GM18511 (cell line): ENCODE measurements at regions not wholly inside any gene's neighbourhood (a gene's known extent, or its start where the extent isn't known, plus 50 kb on each side); places are given as distances from the start of the nearest gene placed in this dataset.
"Not testable (repeated sequence)": the region's sequence is repeated elsewhere in the genome, so short reads cannot be mapped to it uniquely, and the experiment has no call there.

ENCODE experiments used
- ATAC-seq: cut with Tn5 transposase; IDR thresholded peaks from one replicate; pipeline ENCODE4 v1.9.1; 2021; ENCODE audit warnings: mild to moderate bottlenecking, moderate library complexity; ENCODE audit not compliant: unreplicated experiment

DNA sequence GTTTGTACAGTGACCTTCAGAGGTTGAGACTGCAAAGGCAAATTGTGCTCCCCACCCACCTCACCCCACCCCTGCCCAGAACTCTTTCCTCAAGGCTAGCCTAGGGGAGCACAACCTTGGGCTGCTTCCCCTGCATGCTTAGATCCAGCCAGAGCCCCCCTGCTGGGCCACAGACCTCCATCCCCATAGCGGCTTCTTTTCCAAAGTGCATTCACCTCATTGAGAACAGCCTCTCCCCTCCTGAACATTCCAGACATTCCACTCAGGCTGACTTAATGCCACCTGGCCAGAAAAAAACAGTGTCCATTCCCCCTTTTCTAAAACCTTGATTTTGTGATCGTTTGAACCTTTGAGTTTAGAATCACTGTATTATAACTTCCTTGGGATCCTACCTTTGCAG lies 124.4 kb upstream of the TOPAZ1 start:
- no peak for ATAC-seq

DNA sequence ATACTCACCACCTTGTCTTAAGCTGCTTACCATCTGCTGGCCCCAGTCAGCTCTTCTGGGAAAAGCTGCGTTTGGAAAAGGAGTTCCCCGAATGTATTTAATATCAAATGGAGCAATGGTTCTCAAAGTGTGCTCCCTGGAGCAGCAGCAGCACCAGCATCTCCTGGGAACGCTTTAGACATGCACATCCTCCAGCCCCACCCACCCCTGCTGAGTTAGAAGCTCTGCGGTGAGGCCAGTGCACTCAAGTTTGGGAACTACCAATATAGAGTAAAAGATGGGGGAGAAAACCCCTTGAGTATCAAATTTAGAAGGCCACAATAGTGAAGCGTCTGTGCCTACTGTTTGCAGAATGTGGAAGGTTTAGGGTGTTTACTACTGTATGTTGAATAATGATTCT lies 124.0 kb upstream of the TOPAZ1 start:
- ATAC-seq, result no peak

DNA sequence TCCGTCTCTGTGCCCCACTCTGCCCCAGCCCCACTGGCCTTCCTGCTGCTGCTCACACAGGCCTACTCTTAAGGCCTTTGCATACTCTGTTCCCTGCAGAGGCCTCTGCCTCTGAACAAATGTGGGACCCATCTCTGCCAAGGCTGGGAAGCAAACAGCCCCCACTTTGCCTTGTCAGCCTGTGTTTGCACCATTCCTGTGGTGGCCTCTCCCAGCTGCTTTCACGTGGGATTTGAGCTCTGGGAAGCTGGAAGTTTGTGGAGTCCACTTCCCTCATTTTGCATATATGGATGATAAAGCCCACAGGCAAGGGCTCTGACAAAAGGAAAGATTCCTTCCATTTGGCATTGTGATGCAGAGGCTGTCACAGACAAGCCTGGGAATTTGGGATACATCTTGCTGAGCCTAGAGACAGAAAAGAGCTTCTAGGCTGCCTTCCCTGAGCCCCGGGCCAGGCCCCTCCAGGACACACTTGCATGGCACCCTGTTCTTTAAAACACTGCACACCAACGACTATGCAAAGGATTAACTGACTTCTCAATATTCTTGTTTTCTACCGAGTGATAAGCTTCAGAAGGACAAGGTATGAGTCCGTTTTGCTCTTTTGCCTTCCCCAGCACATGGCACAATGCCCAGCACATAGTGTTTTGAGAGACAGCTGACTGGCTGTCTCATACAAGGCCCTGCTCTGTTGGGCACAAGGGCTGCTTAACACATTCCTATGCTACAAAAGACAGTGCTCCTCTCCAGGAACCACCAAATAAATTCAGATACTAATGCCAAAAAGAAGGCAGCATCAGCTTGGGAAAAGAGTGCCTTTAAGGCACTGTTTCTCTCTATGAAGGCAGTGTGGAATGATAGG lies 120.7 kb upstream of the TOPAZ1 start:
- ATAC-seq, result no peak

DNA sequence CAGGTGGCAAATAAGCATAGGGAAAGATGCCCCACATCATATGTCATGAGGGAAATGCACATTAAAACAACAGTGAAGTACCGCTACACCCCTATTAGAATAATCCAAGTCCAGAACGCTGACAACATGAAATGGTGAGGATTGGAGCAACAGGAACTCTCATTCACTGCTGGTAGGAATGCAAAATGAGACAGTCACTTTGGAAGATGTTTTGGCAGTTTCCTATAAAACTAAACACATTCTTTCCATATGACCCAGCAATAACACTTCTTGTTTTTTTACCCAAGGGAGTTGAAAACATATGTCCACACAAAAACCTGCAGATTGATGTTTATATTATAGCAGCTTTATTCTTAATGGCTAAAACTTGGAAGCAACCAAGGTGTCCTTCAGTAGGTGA lies 116.4 kb upstream of the TOPAZ1 start:
- no peak for ATAC-seq

DNA sequence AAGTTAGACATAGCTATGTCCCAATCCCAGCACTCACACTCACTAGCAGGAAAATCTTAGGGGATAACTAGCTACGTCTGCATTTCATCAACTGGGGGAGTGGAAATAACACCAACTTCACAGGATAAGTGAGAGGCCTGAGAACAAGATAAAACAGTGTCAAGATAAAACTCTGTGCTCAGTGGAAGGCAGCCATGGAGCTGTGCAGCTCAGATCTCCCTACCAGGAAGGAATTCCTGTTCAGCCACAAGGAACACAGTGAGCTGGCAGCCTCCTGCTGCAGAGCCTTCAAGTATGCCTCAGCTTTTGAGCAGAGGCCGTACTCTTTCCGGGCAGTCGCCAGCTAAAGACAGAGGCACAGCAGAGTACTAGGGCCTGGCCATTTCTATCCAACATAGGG lies 115.8 kb upstream of the TOPAZ1 start:
- ATAC-seq, result no peak

DNA sequence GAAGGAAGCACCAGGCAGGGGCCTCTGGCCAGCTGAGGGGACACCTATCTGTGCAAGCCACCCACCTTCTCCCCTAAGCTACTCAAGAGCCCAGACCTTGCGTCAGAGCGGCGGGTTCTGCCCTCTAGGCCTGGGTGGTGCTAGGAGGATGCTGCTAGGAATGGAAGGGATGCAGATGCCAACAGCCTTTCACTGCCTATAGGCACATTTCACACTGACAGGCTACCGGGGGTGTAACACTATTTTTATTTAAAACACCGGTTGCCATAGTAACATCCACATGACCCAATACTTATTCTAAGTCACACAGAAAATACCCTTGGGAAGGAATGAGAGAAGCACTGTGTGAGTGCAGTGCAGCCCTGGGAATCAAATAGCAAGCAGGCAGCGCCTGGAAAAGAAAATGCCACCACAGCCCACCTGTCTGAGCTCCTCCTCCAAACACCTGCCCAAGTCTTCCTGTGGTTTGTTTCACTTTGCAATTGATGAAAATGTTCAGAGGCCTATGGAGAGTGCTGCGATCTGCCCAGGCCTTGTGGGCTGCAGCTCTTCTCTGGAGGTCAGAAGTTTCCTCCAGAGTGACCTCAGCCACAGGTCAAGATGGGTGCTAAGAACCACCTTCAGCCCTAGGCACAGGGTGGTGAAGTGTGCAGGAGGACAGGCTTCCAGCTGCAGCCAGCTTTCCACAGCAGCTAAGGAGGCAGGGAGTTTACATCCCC lies 113.5 kb upstream of the TOPAZ1 start:
- no peak for ATAC-seq

DNA sequence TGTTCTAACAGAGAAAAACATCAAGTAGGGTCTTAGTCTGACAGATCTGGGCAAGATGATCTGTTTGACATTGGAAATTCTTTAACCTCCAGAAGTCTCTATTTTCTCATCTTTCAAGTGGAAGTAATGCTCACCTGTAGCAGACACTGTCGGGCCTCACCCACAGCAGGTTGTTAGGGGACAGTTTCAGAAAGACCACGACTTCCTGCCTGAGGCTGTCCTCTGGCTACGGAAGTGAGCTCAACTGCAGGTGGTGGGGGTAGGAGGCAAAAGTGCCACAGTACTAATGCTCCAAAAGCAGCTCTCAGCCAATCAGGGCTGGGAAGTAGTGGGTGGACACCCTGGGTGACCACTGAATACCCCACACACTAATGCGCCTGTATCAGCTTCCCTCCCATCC lies 111.4 kb upstream of the TOPAZ1 start:
- no peak for ATAC-seq

DNA sequence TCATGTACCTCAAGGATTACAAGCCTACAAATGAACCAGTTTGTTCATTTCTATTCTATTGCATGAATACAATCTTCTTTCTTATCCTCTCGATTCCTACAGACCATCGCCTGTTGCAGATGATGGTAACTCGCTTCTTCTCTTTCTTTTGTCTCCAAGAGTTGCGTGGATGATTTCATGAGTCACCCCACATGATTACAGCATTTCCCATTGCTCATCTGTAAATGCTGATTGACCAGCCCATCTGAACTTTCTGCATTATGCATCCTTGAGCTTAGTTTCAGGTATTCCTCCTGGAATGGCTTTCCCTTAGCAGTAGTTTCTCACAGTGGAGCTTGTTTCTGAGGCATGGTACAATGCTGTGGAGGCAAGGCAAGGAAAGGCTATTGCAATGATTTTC lies 109.6 kb upstream of the TOPAZ1 start:
- no peak for ATAC-seq

DNA sequence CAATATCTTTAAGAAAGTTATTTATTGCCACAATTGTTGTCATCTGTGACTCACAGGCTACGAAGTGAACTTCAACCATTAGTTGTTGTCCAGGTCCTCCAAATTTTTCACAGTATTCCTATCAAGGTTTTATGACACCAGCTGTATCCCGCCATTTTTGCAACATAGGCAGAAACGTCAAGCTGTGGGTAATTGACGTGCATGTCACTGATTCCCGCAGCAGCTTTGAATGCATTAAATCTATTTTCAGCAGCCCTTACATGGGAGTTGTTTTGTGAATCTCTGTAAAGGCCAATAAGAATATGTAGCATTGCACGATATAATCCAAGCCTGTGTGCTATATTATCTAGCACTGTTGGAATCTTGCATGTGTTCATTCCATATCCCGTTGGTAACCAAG lies 109.1 kb upstream of the TOPAZ1 start:
- no peak for ATAC-seq

DNA sequence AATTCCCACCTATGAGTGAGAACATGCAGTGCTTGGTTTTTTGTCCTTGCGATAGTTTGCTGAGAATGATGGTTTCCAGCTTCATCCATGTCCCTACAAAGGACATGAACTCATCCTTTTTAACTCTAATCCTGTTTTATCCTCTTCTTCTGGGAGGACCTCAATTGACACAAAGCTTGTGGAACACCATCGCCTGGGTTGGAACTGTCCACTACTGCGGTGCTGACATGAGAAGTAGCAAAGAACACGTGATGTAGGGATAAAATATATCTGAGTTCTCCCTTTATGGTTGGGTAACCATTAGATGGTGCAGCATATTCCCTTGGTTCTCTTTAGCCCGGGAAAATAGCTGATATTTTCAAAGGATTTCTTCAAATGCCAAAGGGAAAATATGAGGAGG lies 105.3 kb upstream of the TOPAZ1 start:
- no peak for ATAC-seq

DNA sequence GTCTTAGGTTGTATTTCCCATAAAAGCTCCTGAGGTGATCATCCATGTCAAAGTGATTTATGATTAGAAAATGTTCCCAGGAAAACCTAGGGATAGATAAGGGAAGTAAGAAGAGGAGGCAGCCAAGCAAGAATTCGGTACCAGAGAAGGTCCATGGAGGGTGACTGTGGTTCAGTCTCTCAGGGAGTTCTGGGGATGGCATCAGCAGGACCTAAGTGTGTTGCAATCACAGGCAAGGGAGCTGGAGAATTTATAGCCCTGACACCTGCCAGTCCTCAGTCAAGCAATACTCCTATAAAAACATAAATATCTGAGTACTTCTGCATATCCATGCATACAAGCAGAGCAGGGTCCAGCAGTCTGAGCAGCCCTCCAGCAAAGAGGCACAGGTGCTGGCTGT lies 95.6 kb upstream of the TOPAZ1 start:
- no peak for ATAC-seq

DNA sequence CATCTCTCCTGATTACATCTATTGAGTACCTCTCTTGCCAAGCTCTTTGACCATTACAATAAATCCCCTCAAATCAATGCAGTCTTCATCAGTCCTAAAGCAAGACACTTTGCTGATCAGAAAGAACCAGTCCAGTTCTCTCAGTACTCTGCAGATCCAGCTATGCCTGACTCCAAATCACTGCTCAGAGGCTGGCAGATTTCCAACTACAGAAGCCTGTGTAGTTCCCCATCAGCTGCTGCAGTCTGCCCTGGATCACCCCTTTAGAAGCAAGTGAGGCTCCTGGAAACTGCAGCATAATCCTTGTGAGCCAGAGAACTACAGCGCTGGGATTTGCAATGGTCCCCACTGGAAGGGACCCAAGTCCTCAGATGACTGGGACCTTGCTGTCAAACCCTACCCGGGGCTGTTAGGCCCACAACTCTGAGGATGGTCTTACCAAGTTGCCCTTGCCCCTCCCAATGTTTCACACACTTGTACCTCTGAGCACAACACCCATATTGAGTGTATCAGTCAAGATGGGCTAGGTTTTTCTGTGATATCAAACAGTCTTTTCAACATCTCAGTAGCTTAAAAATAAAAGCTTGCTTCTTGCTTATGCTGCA lies 81.9 kb upstream of the TOPAZ1 start:
- ATAC-seq, result no peak

DNA sequence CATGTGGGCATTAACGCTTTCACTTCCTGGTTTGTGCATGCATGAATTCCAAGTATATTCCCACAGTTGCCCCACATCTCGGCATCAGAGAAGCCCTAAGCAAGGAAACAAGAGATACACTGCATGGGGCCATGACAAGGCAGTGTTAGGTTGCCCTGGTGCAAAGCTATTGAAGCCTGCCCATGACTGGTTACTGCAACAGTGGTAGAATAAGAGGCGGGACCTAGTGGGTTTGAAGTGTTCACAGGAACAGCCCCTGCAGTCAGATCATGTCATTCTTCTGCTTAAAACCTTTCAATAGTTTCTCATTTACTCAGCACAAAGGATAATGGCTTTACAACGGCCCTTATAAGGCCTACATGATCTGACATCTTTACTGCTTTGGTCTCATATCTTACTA lies 80.9 kb upstream of the TOPAZ1 start:
- ATAC-seq, result no peak

DNA sequence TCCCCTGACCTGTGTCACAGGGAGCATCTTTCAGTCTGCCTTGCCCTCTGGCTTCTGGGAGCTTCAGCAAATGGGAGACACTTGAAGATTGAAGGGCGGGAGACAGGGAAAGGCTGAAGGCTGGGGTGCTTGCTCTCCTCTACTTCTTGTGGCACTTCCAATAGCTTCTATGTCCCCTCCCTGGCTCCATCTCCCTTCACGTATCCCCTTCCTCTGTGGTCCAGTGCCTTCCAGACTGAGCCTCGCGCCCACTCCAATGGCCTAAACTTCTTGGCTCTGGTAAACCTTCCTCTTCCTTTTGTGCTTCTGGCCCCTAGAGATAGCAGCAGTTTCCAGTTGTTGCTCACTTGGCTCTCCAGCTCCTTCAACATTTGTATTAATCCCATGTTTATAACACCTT lies 69.8 kb upstream of the TOPAZ1 start:
- ATAC-seq, result no peak

DNA sequence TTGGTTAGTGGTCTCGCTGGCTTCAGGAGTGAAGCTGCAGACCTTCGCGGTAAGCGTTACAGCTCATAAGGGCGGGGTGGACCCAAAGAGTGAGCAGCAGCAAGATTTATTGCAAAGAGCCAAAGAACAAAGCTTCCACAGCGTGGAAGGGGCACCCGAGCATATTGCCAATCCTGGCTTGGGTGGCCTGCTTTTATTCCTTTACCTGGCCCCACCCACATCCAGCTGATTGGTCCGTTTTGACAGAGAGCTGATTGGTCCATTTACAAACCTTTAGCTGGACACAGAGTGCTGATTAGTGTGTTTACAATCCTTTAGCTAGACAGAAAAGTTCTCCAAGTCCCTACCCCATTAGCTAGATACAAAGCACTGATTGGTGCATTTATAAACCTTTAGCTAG lies 69.0 kb upstream of the TOPAZ1 start:
- not testable (repeated sequence) for ATAC-seq

DNA sequence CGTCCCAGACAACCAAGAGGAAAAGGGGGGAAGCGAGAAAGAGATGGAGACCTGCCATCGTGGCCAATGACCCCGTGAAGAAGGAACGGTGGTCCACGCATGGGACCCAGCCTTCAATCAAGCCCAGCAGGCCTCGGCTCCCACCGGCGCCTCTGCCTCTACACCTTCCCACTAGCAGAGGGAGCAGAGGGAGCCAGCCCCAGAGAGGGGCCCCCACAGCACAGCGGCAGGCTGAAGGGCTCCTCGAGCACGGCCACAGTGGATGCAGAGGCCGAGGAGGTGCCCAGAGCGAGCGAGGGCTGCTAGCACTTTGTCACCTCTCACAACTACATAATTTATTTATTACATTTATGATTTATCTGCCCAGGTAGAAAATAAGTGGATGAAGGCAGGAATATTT lies 68.4 kb upstream of the TOPAZ1 start:
- ATAC-seq, result no peak

DNA sequence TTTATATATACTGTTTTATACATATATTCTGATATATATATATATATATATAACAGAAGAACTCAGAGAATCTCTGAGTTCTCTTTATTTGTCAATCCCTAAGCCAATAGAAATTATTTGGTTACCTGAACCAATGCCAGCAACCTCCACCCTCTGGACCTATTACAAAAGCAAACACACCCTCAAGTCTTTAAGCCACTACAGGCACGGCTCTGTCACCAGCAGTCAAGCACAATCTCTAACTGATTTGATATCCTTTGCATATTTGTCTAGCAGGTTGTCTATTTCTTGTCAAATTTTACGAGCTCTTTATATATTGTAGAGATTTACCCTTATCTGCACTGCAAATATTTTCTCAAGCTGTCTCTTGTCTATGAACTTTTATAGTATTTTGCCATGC lies 66.6 kb upstream of the TOPAZ1 start:
- ATAC-seq, result no peak

DNA sequence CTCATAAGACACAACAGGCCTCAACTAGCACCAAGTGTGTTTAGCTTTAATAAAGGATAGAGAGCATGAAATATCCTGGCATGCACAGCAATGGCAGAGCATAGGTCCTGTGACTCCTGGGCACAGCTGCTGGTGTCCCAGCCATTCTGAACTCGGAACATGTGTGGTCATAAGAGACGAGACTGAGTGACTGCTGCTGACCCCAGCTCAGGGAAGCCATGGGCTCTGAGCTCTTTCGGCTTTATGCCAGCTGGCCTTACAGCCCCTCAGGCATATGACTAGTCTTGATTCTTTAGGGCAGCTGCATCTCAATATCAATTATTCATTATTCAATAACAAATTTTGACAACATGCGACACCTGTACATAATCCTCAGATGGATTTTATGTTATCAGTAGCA lies 62.4 kb upstream of the TOPAZ1 start:
- no peak for ATAC-seq

DNA sequence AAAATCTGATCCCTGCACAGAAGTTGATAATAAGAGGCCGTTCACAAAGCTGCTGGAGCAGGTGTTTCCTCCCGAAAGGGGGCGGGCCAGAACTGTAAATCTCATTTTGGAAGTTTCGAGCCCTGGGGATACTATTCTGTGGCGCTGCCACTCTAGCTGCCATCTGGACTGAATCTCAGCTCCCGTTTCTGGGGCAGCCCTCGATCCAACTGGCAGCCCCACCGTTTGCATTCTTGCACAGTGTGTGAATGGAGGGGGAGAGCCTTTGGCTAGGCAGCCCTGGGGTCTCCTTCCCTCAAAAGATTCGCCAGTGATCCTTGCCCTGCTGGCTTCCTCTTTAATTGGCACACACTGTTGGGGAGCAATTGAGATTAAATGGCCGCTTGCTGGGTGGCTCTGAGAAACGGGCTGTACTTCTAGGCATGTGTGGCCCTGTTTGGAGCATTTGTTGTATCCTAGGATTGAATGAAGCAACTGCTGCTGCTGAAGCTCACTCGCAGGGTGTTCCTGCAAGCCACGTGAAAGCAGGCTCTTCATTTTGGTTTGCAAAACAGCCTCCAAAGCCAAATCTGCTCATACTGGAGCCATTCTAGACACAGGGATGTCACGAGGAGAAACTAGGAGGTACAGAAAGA lies 57.2 kb upstream of the TOPAZ1 start:
- no peak for ATAC-seq

DNA sequence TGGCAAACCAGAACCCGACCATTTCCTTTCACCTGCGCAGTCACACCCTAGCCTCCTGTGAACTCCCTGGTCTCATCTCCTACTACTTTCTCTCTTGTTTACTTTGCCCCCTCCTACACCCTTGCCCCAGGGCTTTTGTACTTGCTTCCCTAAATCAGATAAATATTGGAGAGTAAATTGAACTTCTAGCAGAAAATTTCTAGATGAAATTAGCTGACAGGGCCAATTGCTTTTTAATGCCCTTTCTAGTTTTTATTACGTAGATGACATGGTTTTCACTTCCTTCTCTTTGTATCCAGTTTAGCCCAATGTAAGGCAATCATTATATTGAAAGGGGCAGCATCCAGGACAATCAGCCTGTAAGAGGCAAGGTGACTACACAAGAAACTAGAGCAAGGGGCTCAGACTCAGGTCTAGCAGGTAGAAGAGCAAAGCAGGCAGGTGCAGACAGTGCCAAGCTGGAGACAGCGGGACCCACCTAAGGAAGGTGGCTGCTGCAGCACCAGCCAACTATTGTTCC lies 56.2 kb upstream of the TOPAZ1 start:
- no peak for ATAC-seq

DNA sequence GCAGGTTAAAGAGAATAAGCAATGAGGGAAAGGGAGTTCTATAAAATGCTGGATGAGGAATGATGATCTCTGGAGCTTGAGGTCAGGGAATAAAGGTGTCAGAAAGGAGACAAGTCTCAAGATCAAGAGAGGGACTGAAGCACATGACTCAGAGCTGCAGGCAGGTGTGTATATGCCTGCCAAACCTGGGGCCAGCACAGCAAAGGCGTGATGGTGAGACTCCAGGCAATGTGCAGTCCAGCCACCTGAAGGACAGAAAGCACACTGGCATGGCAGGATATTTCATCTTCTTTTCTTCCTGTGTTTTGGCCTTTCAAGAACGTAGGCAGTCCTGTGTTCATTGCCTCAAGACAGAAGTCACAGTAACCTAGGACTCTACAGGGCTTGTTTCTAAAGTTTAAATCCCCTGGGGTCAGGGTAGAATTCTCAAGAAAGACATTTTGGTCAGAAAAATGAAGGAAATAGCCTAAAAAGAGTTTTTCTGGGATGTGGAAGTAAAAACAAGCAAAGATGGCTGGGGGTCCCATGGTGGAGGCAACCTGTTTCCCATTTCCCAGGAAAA lies 55.5 kb upstream of the TOPAZ1 start:
- ATAC-seq, result no peak
